CD4-positive, alpha-beta memory T cell (primary cell): ENCODE measurements at regions not wholly inside any gene's neighbourhood (a gene's known extent, or its start where the extent isn't known, plus 50 kb on each side); places are given as distances from the start of the nearest gene placed in this dataset.

Experiments
- CTCF ChIA-PET: fragments of 350-600 bp; sonication (Branson Sonifier 250); formaldehyde crosslinking; loops from one replicate; lab custom pipeline; 2021; ENCODE audit warnings: inconsistent platforms; ENCODE audit not compliant: partially characterized antibody; lab: Charles Lee
- POLR2A ChIA-PET: fragments of 350-600 bp; sonication (Branson Sonifier 250); formaldehyde crosslinking; loops from one replicate; lab custom pipeline; 2021; ENCODE audit not compliant: partially characterized antibody; lab: Charles Lee
- DNase-seq, 5 donors: peaks; one replicate each; pipeline versions ENCODE4 v3.0.0 to v3.0.0-alpha.2; 2020 to 2022; ENCODE audit warnings: mixed read lengths in 1 of 5
- H3K27ac ChIP-seq: one replicate; pipeline ENCODE4 v1.7.0; 2013; ENCODE audit warnings: low read depth, low read length
- H3K27me3 ChIP-seq: 2 replicates; pipeline ENCODE4 v1.7.0; 2013; ENCODE audit warnings: mild to moderate bottlenecking, low read length, moderate library complexity; ENCODE audit not compliant: insufficient read depth
- H3K36me3 ChIP-seq: 2 replicates; pipeline ENCODE4 v1.7.0; 2013; ENCODE audit warnings: mild to moderate bottlenecking, low read length, moderate library complexity; ENCODE audit not compliant: insufficient read depth
- H3K4me1 ChIP-seq: 2 replicates; pipeline ENCODE4 v1.7.0; 2013; ENCODE audit warnings: mild to moderate bottlenecking, low read length, moderate library complexity; ENCODE audit not compliant: insufficient read depth
- H3K4me3 ChIP-seq, 2 donors: one replicate each; pipeline ENCODE4 v1.7.0; 2013; ENCODE audit warnings: low read length in 2 of 2, mild to moderate bottlenecking in 1 of 2
- H3K9me3 ChIP-seq, 2 donors: one replicate each; pipeline ENCODE4 v1.7.0; 2013; ENCODE audit warnings: low read length in 2 of 2, control low read depth in 1 of 2; ENCODE audit not compliant: control insufficient read depth in 1 of 2
- H3K27ac Mint-ChIP-seq, 7 donors: one replicate each; pipeline ENCODE4 v1.8.0; 2020 to 2021; ENCODE audit warnings: mixed read lengths in 7 of 7, mild to moderate bottlenecking in 6 of 7, inconsistent platforms in 3 of 7, moderate library complexity in 3 of 7
- H3K27me3 Mint-ChIP-seq, 2 donors: one replicate each; pipeline ENCODE4 v1.8.0; 2020 to 2021; ENCODE audit warnings: mixed read lengths in 2 of 2
- H3K36me3 Mint-ChIP-seq, 2 donors: one replicate each; pipeline ENCODE4 v1.8.0; 2020 to 2021; ENCODE audit warnings: mixed read lengths in 2 of 2, inconsistent platforms in 1 of 2, mild to moderate bottlenecking in 1 of 2
- H3K4me1 Mint-ChIP-seq, 4 donors: one replicate each; pipeline ENCODE4 v1.8.0; 2020 to 2021; ENCODE audit warnings: mixed read lengths in 4 of 4, mild to moderate bottlenecking in 1 of 4
- H3K4me3 Mint-ChIP-seq, 8 donors: one replicate each; pipeline ENCODE4 v1.8.0; 2020 to 2021; ENCODE audit warnings: mixed read lengths in 8 of 8, mild to moderate bottlenecking in 7 of 8, moderate library complexity in 6 of 8, inconsistent platforms in 3 of 8
- H3K9me3 Mint-ChIP-seq, 8 donors: one replicate each; pipeline ENCODE4 v1.8.0; 2020 to 2021; ENCODE audit warnings: mixed read lengths in 8 of 8, mild to moderate bottlenecking in 5 of 8, inconsistent platforms in 3 of 8, moderate library complexity in 1 of 8
- intact Hi-C: fragments of 100-400 bp; cut with micrococcal nuclease; formaldehyde crosslinking; loops from one replicate; pipeline ENCODE4 v1.15.1; 2023

DNA sequence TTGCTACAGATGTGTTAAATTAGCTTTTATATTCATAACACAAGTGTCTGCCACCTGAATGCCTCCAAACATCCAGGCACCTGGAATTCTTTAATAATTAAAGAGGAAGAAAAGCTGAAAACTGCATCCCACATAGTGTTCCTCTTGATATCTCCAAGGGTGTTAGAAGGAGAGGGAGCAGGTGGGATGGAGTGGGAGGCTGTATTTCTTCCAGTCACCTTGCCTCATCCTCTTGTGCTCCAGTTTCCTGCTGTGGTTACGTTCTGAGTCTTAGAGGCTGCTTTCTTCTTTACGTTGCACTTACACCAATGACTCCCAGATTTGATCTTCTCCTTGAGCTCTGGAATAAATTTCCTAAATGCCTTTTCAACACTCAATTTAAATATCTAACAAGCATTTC is 230.3 kb upstream of the LYPLAL1 start:
- Histone ChIP-seq H3K27me3 (no peaks in the 10 kb centered on the region), H3K4me3 (no peak overlapping the region), H3K36me3 (no peaks in the 10 kb centered on the region), H3K27ac (no peak overlapping the region), H3K4me1 (no peaks in the 10 kb centered on the region), H3K9me3 (no peaks in the 10 kb centered on the region)
- Mint-ChIP-seq H3K4me3 (no peak overlapping the region), H3K9me3 (peaks cover 0 to 9% (median 0%) of the 10 kb centered on the region in 8 donors), H3K27me3 (no peaks in the 10 kb centered on the region), H3K36me3 (no peaks in the 10 kb centered on the region), H3K27ac (no peak overlapping the region), H3K4me1 (no peaks in the 10 kb centered on the region)
- intact Hi-C loops: no loop called here
- POLR2A ChIA-PET: no interaction called here
- no peak for DNase-seq
- CTCF ChIA-PET: no interaction called here

DNA sequence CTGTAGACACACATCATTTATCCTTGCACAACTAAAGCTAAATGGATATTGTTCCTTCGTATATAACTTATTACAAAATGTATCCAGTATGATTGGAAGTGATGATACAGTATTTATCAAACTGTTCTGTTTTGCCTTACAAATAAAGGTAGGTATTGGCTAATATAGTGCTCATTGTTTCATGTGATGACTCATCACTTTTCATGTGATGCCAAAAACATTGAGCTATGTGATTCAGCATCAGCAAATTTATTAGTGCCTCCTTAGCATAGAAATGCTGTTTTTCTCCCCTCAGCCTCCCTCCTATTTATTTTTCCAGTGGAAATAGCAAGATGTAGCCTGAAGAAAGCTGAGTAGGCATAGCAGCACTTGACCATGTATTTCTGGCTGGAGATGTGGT is 228.6 kb upstream of the LYPLAL1 start:
- H3K4me3 ChIP-seq: no peak overlapping the region
- intact Hi-C loops: no loop called here
- no peak overlapping the region for H3K4me3 Mint-ChIP-seq
- POLR2A ChIA-PET: no interaction called here
- no peak overlapping the region for H3K27ac ChIP-seq
- no peaks in the 10 kb centered on the region for H3K9me3 ChIP-seq
- no peak overlapping the region for H3K27ac Mint-ChIP-seq
- peaks cover 0 to 4% (median under 1%) of the 10 kb centered on the region in 8 donors for H3K9me3 Mint-ChIP-seq
- CTCF ChIA-PET: no interaction called here
- no peaks in the 10 kb centered on the region for H3K4me1 Mint-ChIP-seq
- H3K36me3 ChIP-seq: no peaks in the 10 kb centered on the region
- no peaks in the 10 kb centered on the region for H3K4me1 ChIP-seq
- no peak for DNase-seq
- no peaks in the 10 kb centered on the region for H3K27me3 Mint-ChIP-seq
- no peaks in the 10 kb centered on the region for H3K36me3 Mint-ChIP-seq
- no peaks in the 10 kb centered on the region for H3K27me3 ChIP-seq

DNA sequence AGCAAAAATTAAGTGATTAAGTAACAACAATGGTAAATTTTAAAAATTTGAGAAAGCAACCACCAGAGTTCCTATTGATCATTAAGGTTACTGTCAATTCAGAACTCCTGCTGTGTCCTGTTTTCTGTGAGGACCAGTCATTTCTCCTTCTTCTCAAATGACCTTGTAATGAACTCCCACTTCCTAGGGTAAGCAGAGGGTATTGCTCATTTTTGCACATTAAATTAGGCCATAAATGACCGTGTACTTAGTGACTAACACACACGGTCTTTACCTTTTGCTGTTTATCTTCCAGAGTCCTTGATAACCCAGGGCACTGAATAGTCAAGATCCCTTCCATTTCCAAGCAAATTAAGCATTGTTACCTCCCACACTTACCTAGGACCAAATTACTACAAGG is 227.5 kb upstream of the LYPLAL1 start:
- ChIA-PET CTCF (no interaction called here), POLR2A (no interaction called here)
- Mint-ChIP-seq H3K27me3 (no peaks in the 10 kb centered on the region), H3K4me1 (no peaks in the 10 kb centered on the region), H3K36me3 (no peaks in the 10 kb centered on the region), H3K27ac (no peak overlapping the region), H3K4me3 (no peak overlapping the region), H3K9me3 (peaks cover 0 to 4% (median 0%) of the 10 kb centered on the region in 8 donors)
- no peak overlapping the region for H3K27ac ChIP-seq
- H3K4me1 ChIP-seq: no peaks in the 10 kb centered on the region
- intact Hi-C loops: no loop called here
- H3K4me3 ChIP-seq: no peak overlapping the region
- H3K27me3 ChIP-seq: no peaks in the 10 kb centered on the region
- DNase-seq: no peak
- H3K9me3 ChIP-seq: no peaks in the 10 kb centered on the region
- H3K36me3 ChIP-seq: no peaks in the 10 kb centered on the region

DNA sequence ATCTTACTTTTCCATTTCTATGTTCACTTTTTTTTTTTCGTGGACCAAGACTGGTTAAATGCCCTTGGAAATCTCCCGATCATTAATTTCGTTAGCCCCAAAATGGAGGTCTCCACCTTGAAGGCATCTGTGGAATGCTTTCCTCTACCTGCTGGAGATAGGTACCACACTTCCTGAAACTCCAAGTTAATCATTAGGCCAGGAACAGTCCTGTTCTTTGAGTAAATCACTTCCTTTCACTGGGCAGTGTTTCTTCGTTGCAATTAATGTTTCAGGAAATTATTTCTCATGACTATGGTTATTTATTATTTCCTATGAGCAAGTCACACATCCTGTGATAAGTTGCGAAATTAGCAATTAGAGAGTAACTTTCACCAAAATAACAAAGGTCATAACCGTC is 225.2 kb upstream of the LYPLAL1 start:
- ChIA-PET POLR2A (no interaction called here), CTCF (no interaction called here)
- H3K4me1 Mint-ChIP-seq: no peaks in the 10 kb centered on the region
- H3K27ac Mint-ChIP-seq: no peak overlapping the region
- H3K4me3 Mint-ChIP-seq: no peak overlapping the region
- H3K36me3 Mint-ChIP-seq: no peaks in the 10 kb centered on the region
- no peaks in the 10 kb centered on the region for H3K27me3 ChIP-seq
- intact Hi-C loops: no loop called here
- no peaks in the 10 kb centered on the region for H3K27me3 Mint-ChIP-seq
- no peak for DNase-seq
- H3K27ac ChIP-seq: no peak overlapping the region
- no peaks in the 10 kb centered on the region for H3K4me1 ChIP-seq
- no peaks in the 10 kb centered on the region for H3K36me3 ChIP-seq
- H3K9me3 ChIP-seq: no peaks in the 10 kb centered on the region
- H3K9me3 Mint-ChIP-seq: peaks cover 0 to 4% (median 0%) of the 10 kb centered on the region in 8 donors
- H3K4me3 ChIP-seq: no peak overlapping the region

DNA sequence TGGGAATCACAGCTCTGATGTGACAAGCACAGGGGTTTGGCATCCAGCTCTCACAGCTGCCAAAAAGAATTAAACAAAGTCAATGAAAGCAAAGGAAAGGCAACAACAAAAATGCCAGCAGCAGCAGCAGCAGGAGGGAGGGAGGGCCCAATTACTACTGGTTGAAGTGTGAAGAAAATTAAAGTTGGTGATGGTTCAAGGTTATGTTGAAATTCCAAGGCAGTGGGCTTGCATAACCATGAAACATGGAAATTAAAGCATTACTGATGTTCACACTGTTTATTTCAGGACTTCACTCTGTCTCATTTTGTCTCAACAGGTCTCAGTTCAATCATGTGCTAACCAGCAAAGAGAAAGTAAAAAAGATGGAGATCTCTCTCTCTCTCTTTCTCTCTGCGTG is 220.3 kb upstream of the LYPLAL1 start:
- no peak for DNase-seq
- no peak overlapping the region for H3K27ac ChIP-seq
- H3K9me3 ChIP-seq: no peaks in the 10 kb centered on the region
- H3K4me3 ChIP-seq: no peak overlapping the region
- POLR2A ChIA-PET: no interaction called here
- Mint-ChIP-seq H3K4me3 (no peak overlapping the region), H3K9me3 (peaks cover 0 to 4% (median 0%) of the 10 kb centered on the region in 8 donors), H3K27me3 (no peaks in the 10 kb centered on the region), H3K36me3 (no peaks in the 10 kb centered on the region), H3K4me1 (no peaks in the 10 kb centered on the region), H3K27ac (no peak overlapping the region)
- no peaks in the 10 kb centered on the region for H3K36me3 ChIP-seq
- no peaks in the 10 kb centered on the region for H3K4me1 ChIP-seq
- CTCF ChIA-PET: no interaction called here
- intact Hi-C loops: no loop called here
- H3K27me3 ChIP-seq: no peaks in the 10 kb centered on the region

DNA sequence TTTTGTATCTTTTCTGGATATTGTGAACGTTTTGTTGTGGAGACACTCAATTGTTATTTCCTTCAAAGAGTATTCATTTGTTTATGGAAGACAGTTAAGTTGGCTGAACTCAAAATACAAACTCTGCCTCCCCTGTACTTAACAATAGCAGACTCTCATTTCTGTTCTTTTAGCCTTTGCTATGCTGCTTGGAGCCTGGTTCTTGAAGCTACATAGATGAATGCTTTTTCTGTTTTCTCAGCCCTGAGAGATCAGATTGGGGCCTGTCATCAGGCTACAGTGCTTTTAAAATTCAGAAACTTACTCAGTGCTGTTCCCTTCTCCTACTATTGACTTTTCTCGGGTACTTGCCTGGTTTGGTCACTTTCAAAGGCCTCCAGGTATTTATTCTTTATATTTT is 215.7 kb upstream of the LYPLAL1 start:
- Histone ChIP-seq H3K36me3 (no peaks in the 10 kb centered on the region), H3K9me3 (no peaks in the 10 kb centered on the region), H3K4me1 (no peaks in the 10 kb centered on the region), H3K4me3 (no peak overlapping the region), H3K27me3 (no peaks in the 10 kb centered on the region), H3K27ac (no peak overlapping the region)
- Mint-ChIP-seq H3K4me3 (no peak overlapping the region), H3K27me3 (peaks cover 0 to 1% of the 10 kb centered on the region in 2 donors), H3K36me3 (no peaks in the 10 kb centered on the region), H3K27ac (no peak overlapping the region), H3K9me3 (peaks cover 0 to 4% (median 0%) of the 10 kb centered on the region in 8 donors), H3K4me1 (no peaks in the 10 kb centered on the region)
- POLR2A ChIA-PET: no interaction called here
- intact Hi-C loops: no loop called here
- CTCF ChIA-PET: no interaction called here
- no peak for DNase-seq

DNA sequence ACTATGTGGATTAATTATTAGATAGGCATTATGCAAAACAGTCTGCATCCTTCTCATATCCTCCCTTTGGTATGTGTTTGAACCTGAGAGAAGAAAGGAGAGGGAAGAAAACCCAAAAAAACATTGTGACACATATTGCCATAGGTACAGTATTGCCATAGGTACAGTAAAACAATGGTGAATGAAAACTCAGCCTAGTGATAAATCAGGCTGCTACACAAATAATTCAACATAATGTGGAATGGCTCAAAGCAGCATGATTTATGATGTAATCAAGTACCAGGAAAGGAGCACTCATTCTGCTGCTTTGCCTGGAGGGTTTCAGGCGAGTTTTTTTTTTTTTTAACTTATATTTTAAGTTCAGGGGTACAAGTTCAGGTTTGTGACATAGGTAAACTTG is 213.9 kb upstream of the LYPLAL1 start:
- intact Hi-C loops: no loop called here
- peaks cover 0 to 4% (median 0%) of the 10 kb centered on the region in 8 donors for H3K9me3 Mint-ChIP-seq
- H3K27ac Mint-ChIP-seq: no peak overlapping the region

More for the DNA sequence above, 213.9 kb upstream of the LYPLAL1 start:
- H3K9me3 ChIP-seq: no peaks in the 10 kb centered on the region
- ChIA-PET POLR2A (no interaction called here), CTCF (no interaction called here)
- no peak overlapping the region for H3K4me3 ChIP-seq
- no peak overlapping the region for H3K4me3 Mint-ChIP-seq
- H3K36me3 Mint-ChIP-seq: no peaks in the 10 kb centered on the region
- H3K4me1 Mint-ChIP-seq: no peaks in the 10 kb centered on the region
- H3K27ac ChIP-seq: no peak overlapping the region
- H3K4me1 ChIP-seq: no peaks in the 10 kb centered on the region
- DNase-seq: no peak
- H3K36me3 ChIP-seq: no peaks in the 10 kb centered on the region
- H3K27me3 Mint-ChIP-seq: peaks cover 0 to 1% of the 10 kb centered on the region in 2 donors
- no peaks in the 10 kb centered on the region for H3K27me3 ChIP-seq
